Gastrocnemius medialis (tissue), 4 donors: ENCODE measurements at regions not wholly inside any gene's neighbourhood (a gene's known extent, or its start where the extent isn't known, plus 50 kb on each side); places are given as distances from the start of the nearest gene placed in this dataset.

Experiments
- POLR2A ChIP-seq, 2 donors: fragments of 450-650 bp; IDR thresholded peaks; one replicate each; pipeline ENCODE4 v1.6.1; 2017; ENCODE audit warnings: antibody characterized with exemption in 2 of 2, mild to moderate bottlenecking in 2 of 2, moderate library complexity in 2 of 2
- TF ChIP-seq, protein P1 (sequence below), 5 experiments: fragments of 450-650 bp in 3 of 5; fragments of 200-600 bp in 2 of 5; sonication (generic) in 2 of 5; IDR thresholded peaks in 4 of 5; conservative IDR thresholded peaks in 1 of 5; 1 replicate in 4 of 5; 2 replicates in 1 of 5; pipeline ENCODE4 v1.5.1; 2016 to 2019; ENCODE audit warnings: antibody characterized with exemption in 5 of 5, mild to moderate bottlenecking in 3 of 5, moderate library complexity in 3 of 5

DNA sequence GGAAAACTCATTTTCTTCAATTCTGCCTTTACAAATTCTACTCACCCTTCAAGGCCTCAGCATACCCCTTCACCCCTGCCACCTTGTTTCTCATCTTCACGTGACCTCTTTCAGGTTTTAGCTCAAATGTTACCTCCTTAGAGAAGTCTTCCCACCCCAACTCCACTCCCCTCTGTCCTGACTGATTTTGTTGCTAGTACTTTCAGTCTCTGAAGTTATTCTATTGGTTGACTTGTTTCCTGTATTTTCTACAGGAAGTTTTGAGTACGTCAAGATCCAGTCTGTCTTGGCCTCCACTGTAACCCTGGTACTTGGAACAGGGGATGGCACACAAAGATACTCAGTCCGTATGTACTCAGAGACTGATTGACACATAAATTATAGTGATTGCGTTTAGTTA lies 296.1 kb downstream of the DHX35 start:
- TF ChIP-seq, protein P1, sequence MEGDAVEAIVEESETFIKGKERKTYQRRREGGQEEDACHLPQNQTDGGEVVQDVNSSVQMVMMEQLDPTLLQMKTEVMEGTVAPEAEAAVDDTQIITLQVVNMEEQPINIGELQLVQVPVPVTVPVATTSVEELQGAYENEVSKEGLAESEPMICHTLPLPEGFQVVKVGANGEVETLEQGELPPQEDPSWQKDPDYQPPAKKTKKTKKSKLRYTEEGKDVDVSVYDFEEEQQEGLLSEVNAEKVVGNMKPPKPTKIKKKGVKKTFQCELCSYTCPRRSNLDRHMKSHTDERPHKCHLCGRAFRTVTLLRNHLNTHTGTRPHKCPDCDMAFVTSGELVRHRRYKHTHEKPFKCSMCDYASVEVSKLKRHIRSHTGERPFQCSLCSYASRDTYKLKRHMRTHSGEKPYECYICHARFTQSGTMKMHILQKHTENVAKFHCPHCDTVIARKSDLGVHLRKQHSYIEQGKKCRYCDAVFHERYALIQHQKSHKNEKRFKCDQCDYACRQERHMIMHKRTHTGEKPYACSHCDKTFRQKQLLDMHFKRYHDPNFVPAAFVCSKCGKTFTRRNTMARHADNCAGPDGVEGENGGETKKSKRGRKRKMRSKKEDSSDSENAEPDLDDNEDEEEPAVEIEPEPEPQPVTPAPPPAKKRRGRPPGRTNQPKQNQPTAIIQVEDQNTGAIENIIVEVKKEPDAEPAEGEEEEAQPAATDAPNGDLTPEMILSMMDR (IDR thresholded peaks at IDR 0.05 in 4 of 5, conservative IDR thresholded peaks at IDR 0.05 in 1 of 5) = no peak
- no peak for TF ChIP-seq POLR2A (IDR thresholded peaks at IDR 0.05)
